WTC11 (cell line): ENCODE measurements at regions not wholly inside any gene's neighbourhood (a gene's known extent, or its start where the extent isn't known, plus 50 kb on each side); places are given as distances from the start of the nearest gene placed in this dataset.

Experiments used
- ATAC-seq: fragments of 200-7000 bp; cut with Tn5 transposase; 2 replicates; pipeline ENCODE4 v1.10.0; 2021; ENCODE audit warnings: mild to moderate bottlenecking, moderate library complexity
- CTCF ChIA-PET: fragments of 300-600 bp; sonication (Branson Sonifier 250); formaldehyde crosslinking; loops from one replicate; lab custom pipeline; 2021; ENCODE audit warnings: antibody characterized with exemption; lab: Charles Lee
- POLR2A ChIA-PET: fragments of 350-600 bp; sonication (Branson Sonifier 250); formaldehyde crosslinking; loops from one replicate; lab custom pipeline; 2021; ENCODE audit warnings: antibody characterized with exemption; lab: Charles Lee
- DNase-seq: peaks from one replicate; pipeline ENCODE4 v3.0.0; 2021; ENCODE audit warnings: low spot score
- H3K27ac Mint-ChIP-seq: 2 replicates; pipeline ENCODE4 v1.8.0; 2021; ENCODE audit warnings: mixed read lengths
- H3K27me3 Mint-ChIP-seq: 2 replicates; pipeline ENCODE4 v1.8.0; 2021; ENCODE audit warnings: low read depth, mild to moderate bottlenecking, moderate library complexity, mixed read lengths
- H3K36me3 Mint-ChIP-seq: 2 replicates; pipeline ENCODE4 v1.8.0; 2021; ENCODE audit warnings: mixed read lengths
- H3K4me1 Mint-ChIP-seq: 2 replicates; pipeline ENCODE4 v1.8.0; 2022; ENCODE audit warnings: mixed read lengths
- H3K4me3 Mint-ChIP-seq: 2 replicates; pipeline ENCODE4 v1.8.0; 2021; ENCODE audit warnings: mild to moderate bottlenecking, moderate library complexity, mixed read lengths
- H3K9me3 Mint-ChIP-seq: 2 replicates; pipeline ENCODE4 v1.8.0; 2021; ENCODE audit warnings: mixed read lengths
- CBFB ChIP-seq: sonication (generic); formaldehyde crosslinking; IDR thresholded peaks from 2 replicates; pipeline ENCODE4 v1.8.1; 2022; ENCODE audit warnings: mild to moderate bottlenecking, low read depth, missing genetic modification reagents
- ELF4 ChIP-seq: sonication (generic); formaldehyde crosslinking; IDR thresholded peaks from 2 replicates; pipeline ENCODE4 v1.8.1; 2022; ENCODE audit warnings: low read depth, mild to moderate bottlenecking, moderate library complexity, missing genetic modification reagents
- FOXJ3 ChIP-seq: sonication (generic); formaldehyde crosslinking; IDR thresholded peaks from 2 replicates; pipeline ENCODE4 v1.9.0; 2021; ENCODE audit warnings: missing genetic modification reagents, mild to moderate bottlenecking, borderline replicate concordance
- GABPB1 ChIP-seq: sonication (generic); formaldehyde crosslinking; IDR thresholded peaks from 2 replicates; pipeline ENCODE4 v1.8.1; 2023; ENCODE audit warnings: mild to moderate bottlenecking, missing genetic modification reagents
- HMGA2 ChIP-seq: fragments of 250-450 bp; sonication (Bioruptor Pico); IDR thresholded peaks from 2 replicates; pipeline ENCODE4 v1.4.0; 2021; ENCODE audit warnings: mild to moderate bottlenecking, moderate library complexity
- MYBL2 ChIP-seq: sonication (generic); formaldehyde crosslinking; IDR thresholded peaks from 2 replicates; pipeline ENCODE4 v1.8.1; 2023; ENCODE audit warnings: mild to moderate bottlenecking, moderate library complexity, missing genetic modification reagents
- NFATC4 ChIP-seq: fragments of 250-450 bp; sonication (Bioruptor Pico); IDR thresholded peaks from 2 replicates; pipeline ENCODE4 v1.9.0; 2021; ENCODE audit warnings: mild to moderate bottlenecking
- NR3C1 ChIP-seq: sonication (generic); formaldehyde crosslinking; conservative IDR thresholded peaks from 2 replicates; pipeline ENCODE4 v1.8.1; 2023; ENCODE audit warnings: low read depth, mild to moderate bottlenecking, missing genetic modification reagents
- PRRX2 ChIP-seq: fragments of 250-450 bp; sonication (Bioruptor Pico); IDR thresholded peaks from 2 replicates; pipeline ENCODE4 v1.8.0; 2021; ENCODE audit warnings: mild to moderate bottlenecking
- SMAD3 ChIP-seq: sonication (generic); formaldehyde crosslinking; IDR thresholded peaks from 2 replicates; pipeline ENCODE4 v1.8.0; 2022; ENCODE audit warnings: missing genetic modification reagents, mild to moderate bottlenecking, borderline replicate concordance
- SP1 ChIP-seq: sonication (generic); formaldehyde crosslinking; conservative IDR thresholded peaks from 2 replicates; pipeline ENCODE4 v1.8.1; 2022; ENCODE audit warnings: missing genetic modification reagents
- TCF7 ChIP-seq: sonication (generic); formaldehyde crosslinking; IDR thresholded peaks from 2 replicates; pipeline ENCODE4 v1.8.0; 2022; ENCODE audit warnings: mild to moderate bottlenecking, low read depth, missing genetic modification reagents, moderate library complexity
- TEAD4 ChIP-seq: sonication (generic); formaldehyde crosslinking; IDR thresholded peaks from 2 replicates; pipeline ENCODE4 v1.8.0; 2022; ENCODE audit warnings: mild to moderate bottlenecking, missing genetic modification reagents
- ZNF219 ChIP-seq: sonication (generic); formaldehyde crosslinking; IDR thresholded peaks from 2 replicates; pipeline ENCODE4 v1.8.0; 2023; ENCODE audit warnings: missing genetic modification reagents, mild to moderate bottlenecking, borderline replicate concordance
- ZNF317 ChIP-seq: sonication (generic); formaldehyde crosslinking; IDR thresholded peaks from 2 replicates; pipeline ENCODE4 v1.8.1; 2023; ENCODE audit warnings: low read depth, mild to moderate bottlenecking, moderate library complexity, missing genetic modification reagents, borderline replicate concordance
- ZNF396 ChIP-seq: fragments of 250-450 bp; sonication (Bioruptor Pico); IDR thresholded peaks from 2 replicates; pipeline ENCODE4 v1.8.0; 2021; ENCODE audit warnings: mild to moderate bottlenecking, moderate library complexity, borderline replicate concordance
- ZNF416 ChIP-seq: fragments of 250-450 bp; sonication (Bioruptor Pico); IDR thresholded peaks from 2 replicates; pipeline ENCODE4 v1.9.0; 2021; ENCODE audit warnings: mild to moderate bottlenecking, inconsistent platforms
- TF ChIP-seq, protein P1 (sequence below): fragments of 250-450 bp; sonication (Bioruptor Pico); IDR thresholded peaks from 2 replicates; pipeline ENCODE4 v1.9.0; 2021; ENCODE audit warnings: mild to moderate bottlenecking
- TF ChIP-seq, protein P2 (sequence below): fragments of 250-450 bp; sonication (Bioruptor Pico); IDR thresholded peaks from 2 replicates; pipeline ENCODE4 v1.9.0; 2021; ENCODE audit warnings: moderate library complexity, mild to moderate bottlenecking, inconsistent platforms, borderline replicate concordance
- TF ChIP-seq, protein P3 (sequence below): fragments of 250-450 bp; sonication (Bioruptor Pico); IDR thresholded peaks from 2 replicates; pipeline ENCODE4 v1.8.0; 2021; ENCODE audit warnings: mild to moderate bottlenecking
- TF ChIP-seq, protein P4 (sequence below): sonication (generic); formaldehyde crosslinking; IDR thresholded peaks from 2 replicates; pipeline ENCODE4 v1.8.1; 2022; ENCODE audit warnings: low read depth, mild to moderate bottlenecking, moderate library complexity, missing genetic modification reagents, borderline replicate concordance
- TF ChIP-seq, protein P5 (sequence below): sonication (generic); formaldehyde crosslinking; IDR thresholded peaks from 2 replicates; pipeline ENCODE4 v1.8.1; 2023; ENCODE audit warnings: mild to moderate bottlenecking, missing genetic modification reagents, moderate library complexity
- TF ChIP-seq, protein P6 (sequence below): sonication (generic); formaldehyde crosslinking; IDR thresholded peaks from 2 replicates; pipeline ENCODE4 v1.8.1; 2022; ENCODE audit warnings: low read depth, missing genetic modification reagents, borderline replicate concordance
- TF ChIP-seq, protein P7 (sequence below): sonication (generic); formaldehyde crosslinking; IDR thresholded peaks from 2 replicates; pipeline ENCODE4 v1.8.0; 2022; ENCODE audit warnings: mild to moderate bottlenecking, missing genetic modification reagents

DNA sequence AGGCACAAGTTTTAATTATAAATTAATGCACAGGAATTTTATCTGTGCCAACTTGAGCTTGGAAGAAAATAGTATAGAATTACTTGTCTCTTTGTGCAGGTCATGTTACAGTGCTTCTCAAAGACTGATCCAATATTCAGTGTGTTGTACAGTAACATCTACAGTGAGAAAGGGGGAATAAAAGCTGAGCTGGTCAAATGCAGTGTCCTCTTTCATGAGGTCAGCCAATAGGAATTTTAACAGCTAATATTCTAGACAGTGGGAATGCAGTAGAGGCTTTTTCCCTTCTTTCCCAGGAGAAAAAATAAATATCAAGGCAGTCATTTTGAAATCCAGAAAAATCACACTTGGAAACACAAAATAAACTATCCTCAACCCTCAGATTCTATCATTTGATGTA is 95.7 kb upstream of the ITGA1 start:
- peaks cover 3% of the 10 kb centered on the region for H3K9me3 Mint-ChIP-seq
- H3K27me3 Mint-ChIP-seq: no peaks in the 10 kb centered on the region
- H3K4me1 Mint-ChIP-seq: peaks cover 52% of the 10 kb centered on the region
- POLR2A ChIA-PET: no interaction called here
- no peak for DNase-seq
- no peak for ATAC-seq
- no peak overlapping the region for H3K4me3 Mint-ChIP-seq
- no peaks in the 10 kb centered on the region for H3K36me3 Mint-ChIP-seq
- TF ChIP-seq, protein P1, sequence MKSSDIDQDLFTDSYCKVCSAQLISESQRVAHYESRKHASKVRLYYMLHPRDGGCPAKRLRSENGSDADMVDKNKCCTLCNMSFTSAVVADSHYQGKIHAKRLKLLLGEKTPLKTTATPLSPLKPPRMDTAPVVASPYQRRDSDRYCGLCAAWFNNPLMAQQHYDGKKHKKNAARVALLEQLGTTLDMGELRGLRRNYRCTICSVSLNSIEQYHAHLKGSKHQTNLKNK (CRISPR knock-in tag): no peak
- TF ChIP-seq, protein P2, sequence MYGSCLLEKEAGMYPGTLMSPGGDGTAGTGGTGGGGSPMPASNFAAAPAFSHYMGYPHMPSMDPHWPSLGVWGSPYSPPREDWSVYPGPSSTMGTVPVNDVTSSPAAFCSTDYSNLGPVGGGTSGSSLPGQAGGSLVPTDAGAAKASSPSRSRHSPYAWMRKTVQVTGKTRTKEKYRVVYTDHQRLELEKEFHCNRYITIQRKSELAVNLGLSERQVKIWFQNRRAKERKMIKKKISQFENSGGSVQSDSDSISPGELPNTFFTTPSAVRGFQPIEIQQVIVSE (CRISPR knock-in tag): no peak
- TF ChIP-seq, protein P3, sequence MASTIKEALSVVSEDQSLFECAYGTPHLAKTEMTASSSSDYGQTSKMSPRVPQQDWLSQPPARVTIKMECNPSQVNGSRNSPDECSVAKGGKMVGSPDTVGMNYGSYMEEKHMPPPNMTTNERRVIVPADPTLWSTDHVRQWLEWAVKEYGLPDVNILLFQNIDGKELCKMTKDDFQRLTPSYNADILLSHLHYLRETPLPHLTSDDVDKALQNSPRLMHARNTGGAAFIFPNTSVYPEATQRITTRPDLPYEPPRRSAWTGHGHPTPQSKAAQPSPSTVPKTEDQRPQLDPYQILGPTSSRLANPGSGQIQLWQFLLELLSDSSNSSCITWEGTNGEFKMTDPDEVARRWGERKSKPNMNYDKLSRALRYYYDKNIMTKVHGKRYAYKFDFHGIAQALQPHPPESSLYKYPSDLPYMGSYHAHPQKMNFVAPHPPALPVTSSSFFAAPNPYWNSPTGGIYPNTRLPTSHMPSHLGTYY (CRISPR knock-in tag): no peak
- TF ChIP-seq, protein P4, sequence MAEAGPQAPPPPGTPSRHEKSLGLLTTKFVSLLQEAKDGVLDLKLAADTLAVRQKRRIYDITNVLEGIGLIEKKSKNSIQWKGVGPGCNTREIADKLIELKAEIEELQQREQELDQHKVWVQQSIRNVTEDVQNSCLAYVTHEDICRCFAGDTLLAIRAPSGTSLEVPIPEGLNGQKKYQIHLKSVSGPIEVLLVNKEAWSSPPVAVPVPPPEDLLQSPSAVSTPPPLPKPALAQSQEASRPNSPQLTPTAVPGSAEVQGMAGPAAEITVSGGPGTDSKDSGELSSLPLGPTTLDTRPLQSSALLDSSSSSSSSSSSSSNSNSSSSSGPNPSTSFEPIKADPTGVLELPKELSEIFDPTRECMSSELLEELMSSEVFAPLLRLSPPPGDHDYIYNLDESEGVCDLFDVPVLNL (CRISPR knock-in tag): no peak
- TF ChIP-seq HMGA2 (CRISPR knock-in tag) (no peak), SP1 (no peak), SMAD3 (CRISPR knock-in tag) (no peak), TCF7 (CRISPR knock-in tag) (no peak), ZNF396 (CRISPR knock-in tag) (no peak), ELF4 (no peak), ZNF416 (CRISPR knock-in tag) (no peak), GABPB1 (CRISPR knock-in tag) (no peak), PRRX2 (CRISPR knock-in tag) (no peak), ZNF317 (CRISPR knock-in tag) (no peak)
- TF ChIP-seq, protein P5, sequence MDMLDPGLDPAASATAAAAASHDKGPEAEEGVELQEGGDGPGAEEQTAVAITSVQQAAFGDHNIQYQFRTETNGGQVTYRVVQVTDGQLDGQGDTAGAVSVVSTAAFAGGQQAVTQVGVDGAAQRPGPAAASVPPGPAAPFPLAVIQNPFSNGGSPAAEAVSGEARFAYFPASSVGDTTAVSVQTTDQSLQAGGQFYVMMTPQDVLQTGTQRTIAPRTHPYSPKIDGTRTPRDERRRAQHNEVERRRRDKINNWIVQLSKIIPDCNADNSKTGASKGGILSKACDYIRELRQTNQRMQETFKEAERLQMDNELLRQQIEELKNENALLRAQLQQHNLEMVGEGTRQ (CRISPR knock-in tag): no peak
- TF ChIP-seq, protein P6, sequence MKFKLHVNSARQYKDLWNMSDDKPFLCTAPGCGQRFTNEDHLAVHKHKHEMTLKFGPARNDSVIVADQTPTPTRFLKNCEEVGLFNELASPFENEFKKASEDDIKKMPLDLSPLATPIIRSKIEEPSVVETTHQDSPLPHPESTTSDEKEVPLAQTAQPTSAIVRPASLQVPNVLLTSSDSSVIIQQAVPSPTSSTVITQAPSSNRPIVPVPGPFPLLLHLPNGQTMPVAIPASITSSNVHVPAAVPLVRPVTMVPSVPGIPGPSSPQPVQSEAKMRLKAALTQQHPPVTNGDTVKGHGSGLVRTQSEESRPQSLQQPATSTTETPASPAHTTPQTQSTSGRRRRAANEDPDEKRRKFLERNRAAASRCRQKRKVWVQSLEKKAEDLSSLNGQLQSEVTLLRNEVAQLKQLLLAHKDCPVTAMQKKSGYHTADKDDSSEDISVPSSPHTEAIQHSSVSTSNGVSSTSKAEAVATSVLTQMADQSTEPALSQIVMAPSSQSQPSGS (CRISPR knock-in tag): no peak
- H3K27ac Mint-ChIP-seq: no peak overlapping the region
- CTCF ChIA-PET: no interaction called here

DNA sequence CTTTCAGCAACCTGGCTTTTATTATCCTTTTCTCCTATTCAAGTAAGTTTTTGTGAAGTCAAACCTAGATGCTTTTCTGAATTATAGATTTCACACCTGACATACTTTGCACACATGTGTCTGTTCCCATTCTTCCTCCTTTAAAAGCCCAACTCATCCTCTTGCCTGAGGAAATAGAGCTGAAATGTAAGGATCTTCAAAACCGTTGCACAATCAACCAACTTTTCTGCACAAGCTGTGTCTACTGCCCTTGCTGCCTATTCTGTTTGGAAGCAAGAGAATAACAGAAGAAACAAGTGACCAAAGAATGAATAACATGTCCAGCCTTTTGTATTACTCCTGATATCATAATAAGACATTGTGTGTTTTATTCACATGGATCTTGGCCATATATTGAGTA is 95.1 kb upstream of the ITGA1 start:
- Mint-ChIP-seq H3K36me3 (no peaks in the 10 kb centered on the region), H3K4me3 (no peak overlapping the region), H3K9me3 (peaks cover 5% of the 10 kb centered on the region), H3K27me3 (no peaks in the 10 kb centered on the region), H3K27ac (no peak overlapping the region), H3K4me1 (peaks cover 52% of the 10 kb centered on the region)
- DNase-seq (no peak), ATAC-seq (no peak)
- CTCF ChIA-PET: interaction anchor here (0.6 to 1.9 kb wide), 12 partner anchors 15 to 223 kb away, joined by 3 to 9 read pairs (median 3); no protein-coding TSS in a partner anchor
- POLR2A ChIA-PET: no interaction called here
- TF ChIP-seq CBFB (CRISPR knock-in tag) (no peak), FOXJ3 (CRISPR knock-in tag) (no peak), NR3C1 (CRISPR knock-in tag) (no peak), TEAD4 (no peak), PRRX2 (CRISPR knock-in tag) (no peak), MYBL2 (no peak), NFATC4 (CRISPR knock-in tag) (no peak), ZNF219 (CRISPR knock-in tag) (no peak)
- TF ChIP-seq, protein P7, sequence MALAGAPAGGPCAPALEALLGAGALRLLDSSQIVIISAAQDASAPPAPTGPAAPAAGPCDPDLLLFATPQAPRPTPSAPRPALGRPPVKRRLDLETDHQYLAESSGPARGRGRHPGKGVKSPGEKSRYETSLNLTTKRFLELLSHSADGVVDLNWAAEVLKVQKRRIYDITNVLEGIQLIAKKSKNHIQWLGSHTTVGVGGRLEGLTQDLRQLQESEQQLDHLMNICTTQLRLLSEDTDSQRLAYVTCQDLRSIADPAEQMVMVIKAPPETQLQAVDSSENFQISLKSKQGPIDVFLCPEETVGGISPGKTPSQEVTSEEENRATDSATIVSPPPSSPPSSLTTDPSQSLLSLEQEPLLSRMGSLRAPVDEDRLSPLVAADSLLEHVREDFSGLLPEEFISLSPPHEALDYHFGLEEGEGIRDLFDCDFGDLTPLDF (CRISPR knock-in tag): no peak
- TF ChIP-seq, protein P4 (CRISPR knock-in tag): no peak
